ENCODE measurements at regions not wholly inside any gene's neighbourhood (a gene's known extent, or its start where the extent isn't known, plus 50 kb on each side); places are given as distances from the start of the nearest gene placed in this dataset.

DNA sequence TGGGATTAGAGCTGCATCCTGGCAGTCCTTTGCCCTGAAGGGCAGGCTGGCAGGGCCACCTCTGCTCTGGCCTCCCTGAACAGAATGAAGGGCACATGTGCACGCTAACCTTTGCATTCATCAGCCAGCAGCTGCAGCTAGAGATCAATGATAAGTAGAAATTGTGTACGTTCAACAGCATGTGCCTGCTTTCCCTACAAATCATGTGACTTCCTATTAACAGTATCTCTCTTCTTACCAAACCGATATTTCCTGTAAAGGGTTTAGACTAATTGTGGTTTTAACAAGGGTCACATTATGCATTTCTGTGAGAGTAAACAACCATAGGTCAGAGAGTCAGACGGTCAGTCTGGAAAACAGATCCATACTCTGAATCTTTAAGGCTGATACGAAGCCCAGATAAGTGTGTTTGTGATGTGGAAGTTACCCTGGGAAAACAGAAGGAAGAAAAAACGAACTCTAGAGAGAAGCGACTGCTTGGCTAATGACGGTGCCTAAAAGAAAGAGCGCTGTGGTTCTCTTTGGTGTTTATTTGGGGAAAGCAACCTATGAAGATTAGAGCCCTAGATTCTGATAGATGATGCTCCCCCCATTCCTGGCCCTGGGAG lies 219.4 kb downstream of the MAF start (continued):
- TF ChIP-seq, protein P1, sequence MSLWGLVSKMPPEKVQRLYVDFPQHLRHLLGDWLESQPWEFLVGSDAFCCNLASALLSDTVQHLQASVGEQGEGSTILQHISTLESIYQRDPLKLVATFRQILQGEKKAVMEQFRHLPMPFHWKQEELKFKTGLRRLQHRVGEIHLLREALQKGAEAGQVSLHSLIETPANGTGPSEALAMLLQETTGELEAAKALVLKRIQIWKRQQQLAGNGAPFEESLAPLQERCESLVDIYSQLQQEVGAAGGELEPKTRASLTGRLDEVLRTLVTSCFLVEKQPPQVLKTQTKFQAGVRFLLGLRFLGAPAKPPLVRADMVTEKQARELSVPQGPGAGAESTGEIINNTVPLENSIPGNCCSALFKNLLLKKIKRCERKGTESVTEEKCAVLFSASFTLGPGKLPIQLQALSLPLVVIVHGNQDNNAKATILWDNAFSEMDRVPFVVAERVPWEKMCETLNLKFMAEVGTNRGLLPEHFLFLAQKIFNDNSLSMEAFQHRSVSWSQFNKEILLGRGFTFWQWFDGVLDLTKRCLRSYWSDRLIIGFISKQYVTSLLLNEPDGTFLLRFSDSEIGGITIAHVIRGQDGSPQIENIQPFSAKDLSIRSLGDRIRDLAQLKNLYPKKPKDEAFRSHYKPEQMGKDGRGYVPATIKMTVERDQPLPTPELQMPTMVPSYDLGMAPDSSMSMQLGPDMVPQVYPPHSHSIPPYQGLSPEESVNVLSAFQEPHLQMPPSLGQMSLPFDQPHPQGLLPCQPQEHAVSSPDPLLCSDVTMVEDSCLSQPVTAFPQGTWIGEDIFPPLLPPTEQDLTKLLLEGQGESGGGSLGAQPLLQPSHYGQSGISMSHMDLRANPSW (CRISPR knock-in tag; IDR thresholded peaks at IDR 0.05; ENCODE audit: borderline replicate concordance): no peak
- TF ChIP-seq ATRX (CRISPR knock-in tag; IDR thresholded peaks at IDR 0.05; ENCODE audit: borderline replicate concordance) (no peak), IRF2 (CRISPR knock-in tag; IDR thresholded peaks at IDR 0.05) (no peak), FOXK1 (CRISPR knock-in tag; IDR thresholded peaks at IDR 0.05; ENCODE audit: borderline replicate concordance, low read depth) (no peak)

DNA sequence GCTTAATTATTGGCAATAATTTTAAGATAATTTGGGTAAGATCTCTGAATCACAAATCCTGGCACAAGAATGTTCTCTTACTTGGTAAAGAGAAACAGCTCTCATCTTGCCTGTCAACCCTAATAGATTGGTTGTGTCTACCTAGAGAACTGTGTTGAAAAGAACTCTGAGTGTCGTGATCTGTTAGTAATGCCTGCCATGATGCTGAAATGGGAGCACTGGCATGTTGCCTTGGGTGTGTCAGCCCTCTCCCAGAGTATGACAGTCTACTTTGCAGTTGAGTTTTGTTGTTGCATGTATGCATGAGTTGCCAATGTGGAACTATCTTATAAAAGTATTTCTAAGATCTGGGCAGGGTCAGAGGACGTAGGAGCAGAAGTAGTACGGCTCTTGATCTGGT lies 221.4 kb downstream of the MAF start:
- WGBS (ENCODE audit: low lambda C conversion rate): 0% methylated on average over 3 of the region's 3 CpGs
- Histone ChIP-seq H2AFZ (ENCODE audit: low read length) (no peak overlapping the region), H3K4me1 (ENCODE audit: insufficient read depth, low read length) (peaks cover 10% of the 10 kb centered on the region; the same call in 1 of the 2 replicates), H4K20me1 (ENCODE audit: insufficient read depth, low read length) (no peaks in the 10 kb centered on the region), H3K27me3 (ENCODE audit: control insufficient read depth in 1 of 2, insufficient read depth in 2 of 2, low read length in 2 of 2) (no peaks in the 10 kb centered on the region), H3K79me2 (ENCODE audit: insufficient read depth, low read length) (no peaks in the 10 kb centered on the region), H3K9me3 (ENCODE audit: low read length) (no peaks in the 10 kb centered on the region), H3K4me2 (ENCODE audit: low read depth, low read length) (no peak overlapping the region), H3K27ac (ENCODE audit: extremely low read length, insufficient read depth, low read length) (no peak overlapping the region), H3K36me3 (replicated peaks in 1 of 2; ENCODE audit: control insufficient read depth in 1 of 2, insufficient read depth in 2 of 2, low read length in 2 of 2) (no peaks in the 10 kb centered on the region), H3K4me3 (replicated peaks in 1 of 3; ENCODE audit: insufficient read depth in 1 of 3, low read depth in 2 of 3, low read length in 3 of 3) (no peak overlapping the region), H3K9ac (ENCODE audit: insufficient read depth, low read depth, low read length) (no peak overlapping the region)
- DNase-seq (ENCODE audit: low spot score): no peak
- no peak for FAIRE-seq
- intact Hi-C loops (cut with micrococcal nuclease; ENCODE audit: unreplicated experiment): no loop called here
- no TSS peak for BruUV-seq (replicated peaks)
- in situ Hi-C loops (cut with HindIII; ENCODE audit: extremely low pct_ligation_motif_present, low pct_unique_long_range_greater_than_20kb): no loop called here
- ChIA-PET POLR2A (no interaction called here), CTCF (ENCODE audit: low intra/inter-chr PET ratio, low total read pairs) (no interaction called here)
- no peak for ATAC-seq
- TF ChIP-seq FOXC1 (CRISPR knock-in tag; IDR thresholded peaks at IDR 0.05; ENCODE audit: borderline replicate concordance) (no peak), ELF3 (CRISPR knock-in tag; IDR thresholded peaks at IDR 0.05) (no peak), ZNF598 (CRISPR knock-in tag; IDR thresholded peaks at IDR 0.05; ENCODE audit: borderline replicate concordance) (no peak), MAZ (IDR thresholded peaks at IDR 0.05; ENCODE audit: borderline replicate concordance, low read depth, low read length) (no peak), MAZ (CRISPR knock-in tag; IDR thresholded peaks at IDR 0.05; ENCODE audit: low read depth) (no peak), ZNF33A (CRISPR knock-in tag; IDR thresholded peaks at IDR 0.05; ENCODE audit: borderline replicate concordance) (no peak), CBFB (CRISPR knock-in tag; IDR thresholded peaks at IDR 0.05) (no peak), HIVEP1 (CRISPR knock-in tag; IDR thresholded peaks at IDR 0.05) (no peak), CENPT (CRISPR knock-in tag; IDR thresholded peaks at IDR 0.05; ENCODE audit: low read depth) (no peak), TCF7L2 (IDR thresholded peaks at IDR 0.05; ENCODE audit: low read depth, low read length) (no peak), GTF3A (CRISPR knock-in tag; conservative IDR thresholded peaks at IDR 0.05) (no peak), RXRA (CRISPR knock-in tag; IDR thresholded peaks at IDR 0.05) (no peak), HOXA5 (CRISPR knock-in tag; IDR thresholded peaks at IDR 0.05) (no peak), ZNF484 (CRISPR knock-in tag; IDR thresholded peaks at IDR 0.05; ENCODE audit: borderline replicate concordance, low read depth) (no peak), CENPX (CRISPR knock-in tag; IDR thresholded peaks at IDR 0.05) (no peak), NR3C1 (CRISPR knock-in tag; IDR thresholded peaks at IDR 0.05) (no peak)
- TF ChIP-seq, protein P2, sequence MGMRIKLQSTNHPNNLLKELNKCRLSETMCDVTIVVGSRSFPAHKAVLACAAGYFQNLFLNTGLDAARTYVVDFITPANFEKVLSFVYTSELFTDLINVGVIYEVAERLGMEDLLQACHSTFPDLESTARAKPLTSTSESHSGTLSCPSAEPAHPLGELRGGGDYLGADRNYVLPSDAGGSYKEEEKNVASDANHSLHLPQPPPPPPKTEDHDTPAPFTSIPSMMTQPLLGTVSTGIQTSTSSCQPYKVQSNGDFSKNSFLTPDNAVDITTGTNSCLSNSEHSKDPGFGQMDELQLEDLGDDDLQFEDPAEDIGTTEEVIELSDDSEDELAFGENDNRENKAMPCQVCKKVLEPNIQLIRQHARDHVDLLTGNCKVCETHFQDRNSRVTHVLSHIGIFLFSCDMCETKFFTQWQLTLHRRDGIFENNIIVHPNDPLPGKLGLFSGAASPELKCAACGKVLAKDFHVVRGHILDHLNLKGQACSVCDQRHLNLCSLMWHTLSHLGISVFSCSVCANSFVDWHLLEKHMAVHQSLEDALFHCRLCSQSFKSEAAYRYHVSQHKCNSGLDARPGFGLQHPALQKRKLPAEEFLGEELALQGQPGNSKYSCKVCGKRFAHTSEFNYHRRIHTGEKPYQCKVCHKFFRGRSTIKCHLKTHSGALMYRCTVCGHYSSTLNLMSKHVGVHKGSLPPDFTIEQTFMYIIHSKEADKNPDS (CRISPR knock-in tag; IDR thresholded peaks at IDR 0.05): no peak
